K562 (cell line): ENCODE measurements at regions not wholly inside any gene's neighbourhood (a gene's known extent, or its start where the extent isn't known, plus 50 kb on each side); places are given as distances from the start of the nearest gene placed in this dataset.
A peak's percentile ranks its signal among the peaks of the same experiment; 100 is the strongest.

Experiments
- BCOR ChIP-seq: fragments of 450-650 bp; IDR thresholded peaks from 2 replicates; pipeline ENCODE4 v1.6.1; 2016
- CEBPG ChIP-seq, 3 experiments: fragments of 200-800 bp in 1 of 3; sonication (Bioruptor generic) in 1 of 3; sonication (generic) in 1 of 3; formaldehyde crosslinking in 1 of 3; IDR thresholded peaks in 2 of 3; conservative IDR thresholded peaks in 1 of 3; 2 replicates each; pipeline versions ENCODE4 v1.6.1 to v1.8.0; 2016 to 2022; ENCODE audit warnings: missing compliant biosample characterization in 2 of 3, missing genetic modification characterization in 2 of 3, mild to moderate bottlenecking in 1 of 3, missing genetic modification reagents in 1 of 3
- E2F3 ChIP-seq: fragments of 250-450 bp; sonication (Bioruptor Pico); IDR thresholded peaks from 2 replicates; pipeline ENCODE4 v1.4.0; 2020; ENCODE audit warnings: mild to moderate bottlenecking
- ELF4 ChIP-seq: fragments of 450-650 bp; formaldehyde crosslinking; IDR thresholded peaks from 2 replicates; pipeline ENCODE4 v1.4.0; 2022; ENCODE audit warnings: missing genetic modification characterization
- NFE2 ChIP-seq: IDR thresholded peaks from 2 replicates; pipeline ENCODE4 v1.6.1; 2014; ENCODE audit warnings: antibody characterized with exemption, low read depth
- NFE2L1 ChIP-seq: fragments of 450-650 bp; IDR thresholded peaks from 2 replicates; pipeline ENCODE4 v1.6.1; 2016; ENCODE audit warnings: missing genetic modification characterization, low read depth, mild to moderate bottlenecking, missing compliant biosample characterization, moderate library complexity, borderline replicate concordance
- REST ChIP-seq, 2 experiments: fragments of 450-650 bp; formaldehyde crosslinking in 1 of 2; IDR thresholded peaks; 2 replicates each; pipeline versions ENCODE4 v1.4.0 to v1.6.1; 2014 to 2020; ENCODE audit warnings: mild to moderate bottlenecking in 2 of 2, borderline replicate concordance in 1 of 2, low read depth in 1 of 2
- SREBF2 ChIP-seq: sonication (generic); formaldehyde crosslinking; IDR thresholded peaks from 2 replicates; pipeline ENCODE4 v1.4.0; 2020; ENCODE audit warnings: mild to moderate bottlenecking, missing genetic modification reagents
- TBL1XR1 ChIP-seq, 2 experiments: IDR thresholded peaks; 2 replicates each; pipeline ENCODE4 v1.6.1; 2012; ENCODE audit warnings: improper control_type of control experiment in 2 of 2, low read length in 2 of 2, mild to moderate bottlenecking in 1 of 2
- ZFP30 ChIP-seq: fragments of 250-450 bp; sonication (Bioruptor Pico); IDR thresholded peaks from 2 replicates; pipeline ENCODE4 v1.8.0; 2022; ENCODE audit warnings: moderate library complexity, mild to moderate bottlenecking, inconsistent platforms, borderline replicate concordance
- ZNF431 ChIP-seq: sonication (generic); formaldehyde crosslinking; IDR thresholded peaks from 2 replicates; pipeline ENCODE4 v1.8.0; 2022; ENCODE audit warnings: mild to moderate bottlenecking, missing genetic modification reagents
- ZNF586 ChIP-seq: fragments of 450-650 bp; formaldehyde crosslinking; conservative IDR thresholded peaks from 2 replicates; pipeline ENCODE4 v1.4.0; 2020; ENCODE audit warnings: mild to moderate bottlenecking, moderate library complexity
- TF ChIP-seq, protein P1 (sequence below), 2 experiments: fragments of 450-650 bp in 1 of 2; sonication (generic) in 1 of 2; formaldehyde crosslinking; conservative IDR thresholded peaks; 2 replicates each; pipeline versions ENCODE4 v1.4.0 to v1.8.1; 2020 to 2022; ENCODE audit warnings: mild to moderate bottlenecking in 1 of 2, missing genetic modification reagents in 1 of 2
- TF ChIP-seq, protein P2 (sequence below), 3 experiments: fragments of 200-800 bp in 1 of 3; sonication (Bioruptor generic) in 1 of 3; sonication (generic) in 1 of 3; formaldehyde crosslinking in 1 of 3; IDR thresholded peaks; 2 replicates each; pipeline versions ENCODE4 v1.6.1 to v1.8.0; 2016 to 2022; ENCODE audit warnings: mild to moderate bottlenecking in 2 of 3, missing compliant biosample characterization in 2 of 3, missing genetic modification characterization in 2 of 3, missing genetic modification reagents in 1 of 3

GRCh38 chr11:69400771-69401590 is 80.5 kb upstream of the LINC01488 start (continued):
- TF ChIP-seq, protein P1, sequence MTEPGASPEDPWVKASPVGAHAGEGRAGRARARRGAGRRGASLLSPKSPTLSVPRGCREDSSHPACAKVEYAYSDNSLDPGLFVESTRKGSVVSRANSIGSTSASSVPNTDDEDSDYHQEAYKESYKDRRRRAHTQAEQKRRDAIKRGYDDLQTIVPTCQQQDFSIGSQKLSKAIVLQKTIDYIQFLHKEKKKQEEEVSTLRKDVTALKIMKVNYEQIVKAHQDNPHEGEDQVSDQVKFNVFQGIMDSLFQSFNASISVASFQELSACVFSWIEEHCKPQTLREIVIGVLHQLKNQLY (CRISPR knock-in tag; conservative IDR thresholded peaks at IDR 0.05): no peak
- no peak for TF ChIP-seq SREBF2 (CRISPR knock-in tag)
- TF ChIP-seq CEBPG (CRISPR knock-in tag; IDR thresholded peaks at IDR 0.05): no peak
- TF ChIP-seq CEBPG (tag; conservative IDR thresholded peaks at IDR 0.05 in 1 of 2, IDR thresholded peaks at IDR 0.05 in 1 of 2): no peak
- peak; percentile 19; the same call in 1 of the 2 replicates for TF ChIP-seq NFE2
- TF ChIP-seq TBL1XR1 (IDR thresholded peaks at IDR 0.05; ENCODE audit: low read length in 2 of 2): no peak
- TF ChIP-seq NFE2L1 (tag): no peak
- TF ChIP-seq REST (IDR thresholded peaks at IDR 0.05; ENCODE audit: borderline replicate concordance): no peak
- no peak for TF ChIP-seq REST (CRISPR knock-in tag; IDR thresholded peaks at IDR 0.05; ENCODE audit: low read depth)
- 0 out of 2 replicates have a peak, but pooled peaks have one; percentile 49 for TF ChIP-seq E2F3 (CRISPR knock-in tag)
- TF ChIP-seq ZNF586 (CRISPR knock-in tag): 0 out of 2 replicates have a peak, but pooled peaks have one; percentile 29
- 0 out of 2 replicates have a peak, but pooled peaks have one; percentile 28 for TF ChIP-seq ZNF431 (CRISPR knock-in tag)
- TF ChIP-seq, protein P2, sequence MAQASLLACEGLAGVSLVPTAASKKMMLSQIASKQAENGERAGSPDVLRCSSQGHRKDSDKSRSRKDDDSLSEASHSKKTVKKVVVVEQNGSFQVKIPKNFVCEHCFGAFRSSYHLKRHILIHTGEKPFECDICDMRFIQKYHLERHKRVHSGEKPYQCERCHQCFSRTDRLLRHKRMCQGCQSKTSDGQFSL (CRISPR knock-in tag; IDR thresholded peaks at IDR 0.05): 0 out of 2 replicates have a peak, but pooled peaks have one; percentile 49
- TF ChIP-seq, protein P2 (tag; IDR thresholded peaks at IDR 0.05): no peak
- no peak for TF ChIP-seq BCOR
- TF ChIP-seq ZFP30 (CRISPR knock-in tag): no peak
- 0 out of 2 replicates have a peak, but pooled peaks have one; percentile 71 for TF ChIP-seq ELF4
